AG04449 (cell line): ENCODE measurements at regions not wholly inside any gene's neighbourhood (a gene's known extent, or its start where the extent isn't known, plus 50 kb on each side); places are given as distances from the start of the nearest gene placed in this dataset.
A peak's percentile ranks its signal among the peaks of the same experiment; 100 is the strongest.

Experiments used
- CTCF ChIA-PET: fragments of 350-600 bp; formaldehyde crosslinking; extraction: SDS; loops from one replicate; lab custom pipeline; 2021; ENCODE audit warnings: antibody characterized with exemption; lab: Yijun Ruan, JAX
- POLR2A ChIA-PET: fragments of 400-600, 350-600 bp; formaldehyde crosslinking; extraction: SDS; loops from one replicate; lab custom pipeline; 2020; ENCODE audit warnings: antibody characterized with exemption, inconsistent platforms; lab: Yijun Ruan, JAX
- DNase-seq: peaks from one replicate; pipeline ENCODE4 v3.0.0-alpha.2; 2010; ENCODE audit warnings: low read depth, low spot score
- H3K4me3 ChIP-seq: 2 replicates; pipeline ENCODE4 v1.5.1; 2011; ENCODE audit warnings: low read depth, mild to moderate bottlenecking, control low read depth, low read length
- TF ChIP-seq, protein P1 (sequence below): IDR thresholded peaks from one replicate; pipeline ENCODE4 v1.5.1; 2011; ENCODE audit warnings: mild to moderate bottlenecking, moderate library complexity, low read length, control low read depth, inconsistent platforms; ENCODE audit not compliant: insufficient read depth; ENCODE audit errors: missing control alignments

DNA sequence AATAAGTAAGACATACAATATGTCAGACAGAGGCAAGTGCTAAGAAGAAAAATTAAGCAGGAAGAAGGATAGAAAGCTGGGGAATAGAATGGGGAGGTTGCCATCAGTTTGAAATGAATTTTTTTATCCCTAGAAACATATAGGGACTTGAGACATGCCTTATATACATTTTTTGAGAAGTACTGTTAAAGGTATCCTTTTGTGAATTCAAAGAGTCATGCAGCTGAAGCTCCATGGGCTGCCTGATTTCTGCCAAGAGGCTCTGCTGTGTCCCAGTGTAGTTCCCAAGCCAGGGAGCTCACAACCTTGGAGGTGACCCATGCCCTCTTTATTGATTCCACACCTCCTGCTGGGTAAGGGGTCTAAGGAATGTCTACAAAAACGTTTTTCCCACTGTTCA, 564.6 kb upstream of the DIPK2B start:
- no peak for DNase-seq
- ChIA-PET CTCF (interaction anchor here (2.2 kb wide), 1 partner anchor 250 kb away, joined by 6 read pairs; no protein-coding TSS in a partner anchor), POLR2A (interaction anchor here (0.7 to 3.2 kb wide), 3 partner anchors 10 to 65 kb away, joined by 3 to 14 read pairs (median 4); no protein-coding TSS in a partner anchor)

GRCh38 chrX:45762699-45763647, 562.3 kb upstream of the DIPK2B start:
- H3K4me3 ChIP-seq, result peak overlapping the region; percentile 27
- DNase-seq, result no peak
- POLR2A ChIA-PET, result interaction anchor here (1.2 kb wide), 1 partner anchor 11 kb away, joined by 4 read pairs; no protein-coding TSS in a partner anchor
- TF ChIP-seq, protein P1, sequence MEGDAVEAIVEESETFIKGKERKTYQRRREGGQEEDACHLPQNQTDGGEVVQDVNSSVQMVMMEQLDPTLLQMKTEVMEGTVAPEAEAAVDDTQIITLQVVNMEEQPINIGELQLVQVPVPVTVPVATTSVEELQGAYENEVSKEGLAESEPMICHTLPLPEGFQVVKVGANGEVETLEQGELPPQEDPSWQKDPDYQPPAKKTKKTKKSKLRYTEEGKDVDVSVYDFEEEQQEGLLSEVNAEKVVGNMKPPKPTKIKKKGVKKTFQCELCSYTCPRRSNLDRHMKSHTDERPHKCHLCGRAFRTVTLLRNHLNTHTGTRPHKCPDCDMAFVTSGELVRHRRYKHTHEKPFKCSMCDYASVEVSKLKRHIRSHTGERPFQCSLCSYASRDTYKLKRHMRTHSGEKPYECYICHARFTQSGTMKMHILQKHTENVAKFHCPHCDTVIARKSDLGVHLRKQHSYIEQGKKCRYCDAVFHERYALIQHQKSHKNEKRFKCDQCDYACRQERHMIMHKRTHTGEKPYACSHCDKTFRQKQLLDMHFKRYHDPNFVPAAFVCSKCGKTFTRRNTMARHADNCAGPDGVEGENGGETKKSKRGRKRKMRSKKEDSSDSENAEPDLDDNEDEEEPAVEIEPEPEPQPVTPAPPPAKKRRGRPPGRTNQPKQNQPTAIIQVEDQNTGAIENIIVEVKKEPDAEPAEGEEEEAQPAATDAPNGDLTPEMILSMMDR, result no peak
- CTCF ChIA-PET, result interaction anchor here (0.9 kb wide), 1 partner anchor 645 kb away, joined by 3 read pairs; no protein-coding TSS in a partner anchor

More for the DNA sequence above, 564.6 kb upstream of the DIPK2B start:
- peak overlapping the region; percentile 65 for H3K4me3 ChIP-seq
- TF ChIP-seq, protein P1, result no peak

GRCh38 chrX:45761920-45762319, 561.2 kb upstream of the DIPK2B start:
- CTCF ChIA-PET, result no interaction called here
- POLR2A ChIA-PET, result no interaction called here
- TF ChIP-seq, protein P1, result no peak
- H3K4me3 ChIP-seq, result no peak overlapping the region; the same call in 1 of the 2 replicates
- no peak for DNase-seq

- TF ChIP-seq, protein P1, result no peak
- no peak overlapping the region for H3K4me3 ChIP-seq
- no peak for DNase-seq
- POLR2A ChIA-PET, result interaction anchor here (1.1 kb wide), 1 partner anchor 11 kb away, joined by 3 read pairs; no protein-coding TSS in a partner anchor
- CTCF ChIA-PET, result interaction anchor here (0.8 to 1.4 kb wide), 2 partner anchors 245 to 249 kb away, joined by 3 read pairs; no protein-coding TSS in a partner anchor
Measured at GRCh38 chrX:45760187-45760742, 559.6 kb upstream of the DIPK2B start.

- DNase-seq, result no peak
- ChIA-PET POLR2A (interaction anchor here (1.0 to 1.5 kb wide), 4 partner anchors 12 to 244 kb away, joined by 3 to 7 read pairs (median 4); no protein-coding TSS in a partner anchor), CTCF (interaction anchor here (0.7 kb wide), 1 partner anchor 251 kb away, joined by 3 read pairs; no protein-coding TSS in a partner anchor)
- TF ChIP-seq, protein P1, result no peak
- peak overlapping the region; percentile 6; the same call in 1 of the 2 replicates for H3K4me3 ChIP-seq
Measured at GRCh38 chrX:45758738-45759397, 558.2 kb upstream of the DIPK2B start.
